HepG2 (cell line): ENCODE measurements at regions not wholly inside any gene's neighbourhood (a gene's known extent, or its start where the extent isn't known, plus 50 kb on each side); places are given as distances from the start of the nearest gene placed in this dataset.

Experiments
- ATAC-seq: fragments of 200-7000 bp; cut with Tn5 transposase; 3 replicates; pipeline ENCODE4 v1.9.1; 2020; ENCODE audit warnings: mild to moderate bottlenecking, moderate library complexity
- BruUV-seq: library from RNA; stranded (reverse); fragments of 400-500 nt; replicated peaks from 2 replicates; lab custom pipeline; 2021; lab: Mats Ljungman, UMichigan
- CTCF ChIA-PET: fragments of 300-600 bp; formaldehyde crosslinking; extraction: SDS; loops from one replicate; lab custom pipeline; 2021; ENCODE audit warnings: low total read pairs, inconsistent platforms, low intra/inter-chr PET ratio; lab: Yijun Ruan, JAX
- POLR2A ChIA-PET: fragments of 350-600 bp; sonication (Branson Sonifier 250); formaldehyde crosslinking; loops from one replicate; lab custom pipeline; 2020; ENCODE audit warnings: antibody characterized with exemption, inconsistent platforms; lab: Yijun Ruan, JAX
- DNase-seq: peaks from one replicate; pipeline ENCODE4 v3.0.0-alpha.2; 2015; ENCODE audit warnings: low spot score
- FAIRE-seq: peaks from 3 replicates; lab custom pipeline; 2011; peaks lifted over from hg19 to GRCh38; lab: Jason Lieb, UNC
- H2AFZ ChIP-seq: one replicate; pipeline ENCODE4 v1.6.1; 2011; ENCODE audit warnings: low read length, inconsistent platforms
- H3K27ac ChIP-seq: fragments of 300-600 bp; 3 replicates; pipeline ENCODE4 v1.8.0; 2011; ENCODE audit warnings: mixed run types, mild to moderate bottlenecking, mixed read lengths, low read length, inconsistent platforms; ENCODE audit not compliant: insufficient read depth; ENCODE audit errors: extremely low read length
- H3K27me3 ChIP-seq, 2 experiments: fragments of 200-600 bp in 1 of 2; 2 replicates in 1 of 2; 3 replicates in 1 of 2; pipeline versions ENCODE4 v1.6.0 to v1.8.0; 2011; ENCODE audit warnings: low read length in 2 of 2, mild to moderate bottlenecking in 2 of 2, moderate library complexity in 2 of 2, inconsistent platforms in 1 of 2; ENCODE audit not compliant: insufficient read depth in 2 of 2, control insufficient read depth in 1 of 2
- H3K36me3 ChIP-seq, 2 experiments: fragments of 200-600 bp in 1 of 2; replicated peaks in 1 of 2; 2 replicates in 1 of 2; 3 replicates in 1 of 2; pipeline versions ENCODE4 v1.5.1 to v1.8.0; 2011; ENCODE audit warnings: low read length in 2 of 2, inconsistent platforms in 1 of 2; ENCODE audit not compliant: insufficient read depth in 2 of 2, control insufficient read depth in 1 of 2
- H3K4me1 ChIP-seq: 2 replicates; pipeline ENCODE4 v1.5.1; 2012; ENCODE audit warnings: low read length, inconsistent platforms; ENCODE audit not compliant: insufficient read depth
- H3K4me2 ChIP-seq: 2 replicates; pipeline ENCODE4 v1.6.0; 2011; ENCODE audit warnings: low read depth, low read length, inconsistent platforms
- H3K4me3 ChIP-seq, 3 experiments: fragments of 200-600 bp in 1 of 3; sonication (generic), shearing (Covaris generic) in 1 of 3; replicated peaks in 1 of 3; 2 replicates each; pipeline ENCODE4 v1.5.1; 2011 to 2016; ENCODE audit warnings: low read length in 3 of 3, inconsistent platforms in 2 of 3, low read depth in 2 of 3, mild to moderate bottlenecking in 2 of 3, control low read depth in 1 of 3, mixed read lengths in 1 of 3; ENCODE audit not compliant: insufficient read depth in 1 of 3
- H3K79me2 ChIP-seq: one replicate; pipeline ENCODE4 v1.6.1; 2011; ENCODE audit warnings: low read length, inconsistent platforms; ENCODE audit not compliant: insufficient read depth
- H3K9ac ChIP-seq: 2 replicates; pipeline ENCODE4 v1.6.0; 2011; ENCODE audit warnings: mild to moderate bottlenecking, low read depth, low read length, inconsistent platforms; ENCODE audit not compliant: insufficient read depth
- H3K9me3 ChIP-seq: 2 replicates; pipeline ENCODE4 v1.5.1; 2012; ENCODE audit warnings: mild to moderate bottlenecking, low read length
- H4K20me1 ChIP-seq: 2 replicates; pipeline ENCODE4 v1.6.0; 2011; ENCODE audit warnings: inconsistent platforms, mild to moderate bottlenecking, low read length, moderate library complexity; ENCODE audit not compliant: insufficient read depth
- AFF4 ChIP-seq: sonication (generic); formaldehyde crosslinking; IDR thresholded peaks from 2 replicates; pipeline ENCODE4 v1.4.0; 2020; ENCODE audit warnings: missing genetic modification reagents
- AKAP8 ChIP-seq: sonication (generic); formaldehyde crosslinking; IDR thresholded peaks from 2 replicates; pipeline ENCODE4 v1.5.1; 2020; ENCODE audit warnings: mild to moderate bottlenecking, missing genetic modification reagents
- HOXD1 ChIP-seq: sonication (generic); formaldehyde crosslinking; IDR thresholded peaks from 2 replicates; pipeline ENCODE4 v1.5.0; 2020; ENCODE audit warnings: missing genetic modification reagents
- IRF2 ChIP-seq: IDR thresholded peaks from 2 replicates; pipeline ENCODE4 v1.6.1; 2018; ENCODE audit warnings: missing genetic modification reagents, missing compliant biosample characterization
- PTBP1 ChIP-seq: fragments of 200-400 bp; formaldehyde crosslinking; IDR thresholded peaks from 2 replicates; pipeline ENCODE4 v1.6.1; 2018; ENCODE audit warnings: low read length, low read depth; ENCODE audit not compliant: poor library complexity, severe bottlenecking
- SNAPC4 ChIP-seq: sonication (generic); formaldehyde crosslinking; IDR thresholded peaks from 2 replicates; pipeline ENCODE4 v1.4.0; 2020; ENCODE audit warnings: mild to moderate bottlenecking, missing genetic modification reagents
- ZNF704 ChIP-seq: sonication (generic); formaldehyde crosslinking; IDR thresholded peaks from 2 replicates; pipeline ENCODE4 v1.8.1; 2023; ENCODE audit warnings: mild to moderate bottlenecking, inconsistent platforms, moderate library complexity, missing genetic modification reagents, borderline replicate concordance
- WGBS: methylation state at CpG from one replicate; pipeline ENCODE4 v1.1.6; 2017; ENCODE audit warnings: low lambda C conversion rate; 5-methylcytosine and 5-hydroxymethylcytosine counted together
- in situ Hi-C: cut with HindIII; loops from 2 replicates; pipeline ENCODE4 v1.10.0; 2017; ENCODE audit warnings: low pct_unique_long_range_greater_than_20kb; ENCODE audit not compliant: extremely low pct_ligation_motif_present
- intact Hi-C: fragments of 100-400 bp; cut with micrococcal nuclease; formaldehyde crosslinking; loops from one replicate; pipeline ENCODE4 v1.10.0; 2022; ENCODE audit not compliant: unreplicated experiment

- no peak for TF ChIP-seq ZNF704 (CRISPR knock-in tag)
- TF ChIP-seq AFF4 (CRISPR knock-in tag) = no peak
- no peak for TF ChIP-seq PTBP1
- no peak for TF ChIP-seq IRF2 (CRISPR knock-in tag)
- TF ChIP-seq HOXD1 (CRISPR knock-in tag) = no peak
Observed at GRCh38 chr16:86044881-86045590, 146.1 kb downstream of the IRF8 start (continued).

- WGBS = 55% methylated on average over 8 of the region's 8 CpGs
- intact Hi-C loops = no loop called here
- ChIA-PET POLR2A (no interaction called here), CTCF (no interaction called here)
- no peak for ATAC-seq
- Histone ChIP-seq H3K4me3 (no peak overlapping the region), H3K4me1 (no peaks in the 10 kb centered on the region), H3K27me3 (peaks cover 2 to 16% of the 10 kb centered on the region in 2 experiments; a peak in 4 of 5 replicates), H3K36me3 (no peaks in the 10 kb centered on the region), H3K27ac (no peak overlapping the region), H2AFZ (no peak overlapping the region), H3K9me3 (no peaks in the 10 kb centered on the region), H3K79me2 (no peaks in the 10 kb centered on the region), H3K4me2 (no peak overlapping the region), H4K20me1 (no peaks in the 10 kb centered on the region), H3K9ac (no peak overlapping the region)
- DNase-seq = no peak
- in situ Hi-C loops = loop anchor here (10.0 kb wide), 1 partner anchor 469 kb away; the partner anchor contains the start of gene FOXF1
- FAIRE-seq = no peak
- no TSS peak for BruUV-seq
- no peak for TF ChIP-seq SNAPC4
- TF ChIP-seq AKAP8 = no peak
Observed at GRCh38 chr16:86045591-86045971, 146.6 kb downstream of the IRF8 start.
